CD14-positive monocyte (primary cell): ENCODE measurements at regions not wholly inside any gene's neighbourhood (a gene's known extent, or its start where the extent isn't known, plus 50 kb on each side); places are given as distances from the start of the nearest gene placed in this dataset.

ENCODE experiments used
- DNase-seq, 3 donors: peaks; one replicate each; pipeline ENCODE4 v3.0.0-alpha.2; 2011 to 2022
- H2AFZ ChIP-seq: 2 replicates; pipeline ENCODE4 v1.6.0; 2012; ENCODE audit warnings: mild to moderate bottlenecking, low read depth, low read length, inconsistent platforms; ENCODE audit not compliant: insufficient read depth, poor library complexity, severe bottlenecking
- H3K27ac ChIP-seq, 2 donors: 1 replicate in 1 of 2; 2 replicates in 1 of 2; pipeline ENCODE4 v1.5.1; 2012 to 2013; ENCODE audit warnings: low read length in 2 of 2, control low read depth in 1 of 2, inconsistent platforms in 1 of 2, low read depth in 1 of 2, mild to moderate bottlenecking in 1 of 2
- H3K27me3 ChIP-seq, 2 donors: one replicate each; pipeline versions ENCODE4 v1.6.0 to v1.6.1; 2011 to 2013; ENCODE audit warnings: low read length in 2 of 2; ENCODE audit not compliant: control insufficient read depth in 2 of 2, insufficient read depth in 2 of 2
- H3K36me3 ChIP-seq, 2 donors: replicated peaks in 1 of 2; 1 replicate in 1 of 2; 2 replicates in 1 of 2; pipeline versions ENCODE4 v1.5.1 to v1.6.1; 2012 to 2013; ENCODE audit warnings: low read length in 2 of 2, control low read depth in 1 of 2, inconsistent platforms in 1 of 2, mild to moderate bottlenecking in 1 of 2; ENCODE audit not compliant: insufficient read depth in 2 of 2, control insufficient read depth in 1 of 2
- H3K4me1 ChIP-seq, 2 donors: 1 replicate in 1 of 2; 2 replicates in 1 of 2; pipeline versions ENCODE4 v1.5.1 to v1.6.1; 2012 to 2013; ENCODE audit warnings: low read length in 2 of 2, control low read depth in 1 of 2, inconsistent platforms in 1 of 2, mild to moderate bottlenecking in 1 of 2, moderate library complexity in 1 of 2; ENCODE audit not compliant: insufficient read depth in 2 of 2, control insufficient read depth in 1 of 2
- H3K4me2 ChIP-seq: replicated peaks from 2 replicates; pipeline ENCODE3; 2012; ENCODE audit warnings: low read length, moderate library complexity, mild to moderate bottlenecking; ENCODE audit not compliant: poor library complexity, severe bottlenecking; ENCODE audit errors: extremely low read depth
- H3K4me3 ChIP-seq, 3 experiments: fragments of 200-600 bp in 1 of 3; sonication (generic) in 1 of 3; replicated peaks in 1 of 3; 1 replicate in 2 of 3; 2 replicates in 1 of 3; pipeline ENCODE4 v1.5.1; 2011 to 2013; ENCODE audit warnings: low read length in 3 of 3, mild to moderate bottlenecking in 3 of 3, control low read depth in 2 of 3, low read depth in 2 of 3, inconsistent platforms in 1 of 3, moderate library complexity in 1 of 3
- H3K79me2 ChIP-seq: 2 replicates; pipeline ENCODE4 v1.6.0; 2012; ENCODE audit warnings: mild to moderate bottlenecking, control low read depth, inconsistent platforms, low read length, moderate library complexity; ENCODE audit not compliant: insufficient read depth
- H3K9ac ChIP-seq: 2 replicates; pipeline ENCODE4 v1.6.0; 2017; ENCODE audit warnings: low read length, mild to moderate bottlenecking; ENCODE audit not compliant: insufficient read depth, poor library complexity, severe bottlenecking
- H3K9me3 ChIP-seq, 2 donors: replicated peaks in 1 of 2; 1 replicate in 1 of 2; 2 replicates in 1 of 2; pipeline versions ENCODE4 v1.5.1 to v1.6.1; 2012 to 2013; ENCODE audit warnings: low read length in 2 of 2, control low read depth in 1 of 2; ENCODE audit not compliant: control insufficient read depth in 1 of 2, insufficient read depth in 1 of 2
- H4K20me1 ChIP-seq: 2 replicates; pipeline ENCODE4 v1.6.0; 2012; ENCODE audit warnings: mild to moderate bottlenecking, low read length, control low read depth, moderate library complexity; ENCODE audit not compliant: insufficient read depth
- H3K27ac Mint-ChIP-seq, 7 donors: one replicate each; pipeline ENCODE4 v1.8.0; 2020; ENCODE audit warnings: mild to moderate bottlenecking in 7 of 7, mixed read lengths in 7 of 7, moderate library complexity in 6 of 7, inconsistent platforms in 2 of 7
- H3K27me3 Mint-ChIP-seq, 3 donors: one replicate each; pipeline ENCODE4 v1.8.0; 2021 to 2022; ENCODE audit warnings: low read depth in 3 of 3, mild to moderate bottlenecking in 3 of 3, mixed read lengths in 3 of 3, moderate library complexity in 3 of 3, inconsistent platforms in 1 of 3
- H3K36me3 Mint-ChIP-seq, 2 donors: one replicate each; pipeline ENCODE4 v1.8.0; 2020; ENCODE audit warnings: mixed read lengths in 2 of 2, inconsistent platforms in 1 of 2, mild to moderate bottlenecking in 1 of 2
- H3K4me1 Mint-ChIP-seq: one replicate; pipeline ENCODE4 v1.8.0; 2020; ENCODE audit warnings: mild to moderate bottlenecking, mixed read lengths
- H3K4me3 Mint-ChIP-seq, 2 donors: one replicate each; pipeline ENCODE4 v1.8.0; 2020; ENCODE audit warnings: mild to moderate bottlenecking in 2 of 2, mixed read lengths in 2 of 2, moderate library complexity in 1 of 2
- H3K9me3 Mint-ChIP-seq, 7 donors: one replicate each; pipeline ENCODE4 v1.8.0; 2020 to 2022; ENCODE audit warnings: mixed read lengths in 7 of 7, mild to moderate bottlenecking in 6 of 7, moderate library complexity in 6 of 7, inconsistent platforms in 2 of 7
- WGBS: methylation state at CpG from one replicate; pipeline ENCODE4 v1.1.5; 2013; ENCODE audit warnings: missing lambda C conversion rate; ENCODE audit not compliant: insufficient coverage; 5-methylcytosine and 5-hydroxymethylcytosine counted together
- intact Hi-C, 2 donors: fragments of 100-400 bp; cut with micrococcal nuclease; formaldehyde crosslinking; loops; one replicate each; pipeline versions ENCODE4 v1.15.0 to v1.15.1; 2023
- TF ChIP-seq, protein P1 (sequence below): fragments of 200-600 bp; IDR thresholded peaks from one replicate; pipeline ENCODE4 v1.8.0; 2022; ENCODE audit warnings: antibody characterized with exemption, mild to moderate bottlenecking

DNA sequence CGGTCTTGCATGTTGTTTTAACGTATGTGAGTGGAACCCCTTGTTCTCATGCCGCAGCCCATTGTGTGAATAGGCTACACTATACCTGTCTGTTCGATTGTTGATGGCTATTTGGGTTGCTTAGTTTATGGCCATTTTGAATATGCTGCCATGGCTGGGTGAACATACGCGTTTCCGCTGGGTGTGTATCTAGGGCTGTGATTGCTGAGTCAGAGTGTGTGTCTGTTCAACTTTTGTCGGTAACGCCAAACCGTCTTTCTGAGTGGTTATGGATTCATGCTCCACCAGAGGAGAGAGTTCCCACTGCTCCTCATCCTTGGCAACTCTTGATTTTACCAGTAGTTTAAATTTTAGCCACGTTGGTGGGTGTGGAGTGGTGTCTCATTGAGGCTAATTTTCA lies 77.0 kb downstream of the METRNL start:
- Histone ChIP-seq H3K27ac (no peak overlapping the region), H3K36me3 (no peaks in the 10 kb centered on the region), H3K79me2 (no peaks in the 10 kb centered on the region), H2AFZ (no peak overlapping the region), H3K4me1 (peaks cover 39 to 40% of the 10 kb centered on the region in 2 donors), H3K27me3 (no peaks in the 10 kb centered on the region), H4K20me1 (no peaks in the 10 kb centered on the region), H3K4me3 (no peak overlapping the region), H3K4me2 (no peak overlapping the region), H3K9me3 (no peaks in the 10 kb centered on the region), H3K9ac (no peak overlapping the region)
- Mint-ChIP-seq H3K9me3 (peaks cover 0 to 11% (median 2%) of the 10 kb centered on the region in 7 donors), H3K27me3 (peaks cover 6 to 10% (median 6%) of the 10 kb centered on the region in 3 donors), H3K4me1 (peaks cover 47% of the 10 kb centered on the region), H3K27ac (peak overlapping the region in 6 of 7 donors; percentile 93 to 97 (median 95)), H3K4me3 (peak overlapping the region in 1 of 2 donors; percentile 43), H3K36me3 (peaks cover 21 to 22% of the 10 kb centered on the region in 2 donors)
- TF ChIP-seq, protein P1, sequence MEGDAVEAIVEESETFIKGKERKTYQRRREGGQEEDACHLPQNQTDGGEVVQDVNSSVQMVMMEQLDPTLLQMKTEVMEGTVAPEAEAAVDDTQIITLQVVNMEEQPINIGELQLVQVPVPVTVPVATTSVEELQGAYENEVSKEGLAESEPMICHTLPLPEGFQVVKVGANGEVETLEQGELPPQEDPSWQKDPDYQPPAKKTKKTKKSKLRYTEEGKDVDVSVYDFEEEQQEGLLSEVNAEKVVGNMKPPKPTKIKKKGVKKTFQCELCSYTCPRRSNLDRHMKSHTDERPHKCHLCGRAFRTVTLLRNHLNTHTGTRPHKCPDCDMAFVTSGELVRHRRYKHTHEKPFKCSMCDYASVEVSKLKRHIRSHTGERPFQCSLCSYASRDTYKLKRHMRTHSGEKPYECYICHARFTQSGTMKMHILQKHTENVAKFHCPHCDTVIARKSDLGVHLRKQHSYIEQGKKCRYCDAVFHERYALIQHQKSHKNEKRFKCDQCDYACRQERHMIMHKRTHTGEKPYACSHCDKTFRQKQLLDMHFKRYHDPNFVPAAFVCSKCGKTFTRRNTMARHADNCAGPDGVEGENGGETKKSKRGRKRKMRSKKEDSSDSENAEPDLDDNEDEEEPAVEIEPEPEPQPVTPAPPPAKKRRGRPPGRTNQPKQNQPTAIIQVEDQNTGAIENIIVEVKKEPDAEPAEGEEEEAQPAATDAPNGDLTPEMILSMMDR = no peak
- DNase-seq = no peak
- WGBS = 94% methylated on average over 2 of the region's 11 CpGs
- intact Hi-C loops = loop anchor here in 1 of 2 donors (5.0 kb wide), 1 partner anchor 34 kb away; no protein-coding TSS in a partner anchor

GRCh38 chr17:83159204-83160049 lies 80.0 kb downstream of the METRNL start:
- 95% methylated on average over 12 of the region's 19 CpGs for WGBS
- H3K27me3 Mint-ChIP-seq = peaks cover 15 to 19% (median 18%) of the 10 kb centered on the region in 3 donors

More at GRCh38 chr17:83159204-83160049, 80.0 kb downstream of the METRNL start:
- Histone ChIP-seq H3K4me1 (peaks cover 17 to 18% of the 10 kb centered on the region in 2 donors), H3K36me3 (no peaks in the 10 kb centered on the region), H3K79me2 (no peaks in the 10 kb centered on the region), H3K27me3 (peaks cover 2% of the 10 kb centered on the region in 2 donors), H3K9me3 (no peaks in the 10 kb centered on the region), H3K9ac (no peak overlapping the region), H3K4me3 (no peak overlapping the region), H4K20me1 (no peaks in the 10 kb centered on the region), H2AFZ (no peak overlapping the region), H3K27ac (no peak overlapping the region), H3K4me2 (no peak overlapping the region)
- DNase-seq = no peak
- H3K9me3 Mint-ChIP-seq = peaks cover 0 to 8% (median 0%) of the 10 kb centered on the region in 7 donors
- TF ChIP-seq, protein P1 = no peak
- peak overlapping the region in 3 of 7 donors; percentile 5 to 50 (median 16) for H3K27ac Mint-ChIP-seq
- intact Hi-C loops = loop anchor here in 1 of 2 donors (5.0 kb wide), 1 partner anchor 37 kb away; no protein-coding TSS in a partner anchor
- peaks cover 22% of the 10 kb centered on the region for H3K4me1 Mint-ChIP-seq
- peaks cover 13 to 16% of the 10 kb centered on the region in 2 donors for H3K36me3 Mint-ChIP-seq
- no peak overlapping the region for H3K4me3 Mint-ChIP-seq
